HK-2 (cell line): ENCODE measurements at regions not wholly inside any gene's neighbourhood (a gene's known extent, or its start where the extent isn't known, plus 50 kb on each side); places are given as distances from the start of the nearest gene placed in this dataset.
"Not testable (repeated sequence)": the region's sequence is repeated elsewhere in the genome, so short reads cannot be mapped to it uniquely, and the experiment has no call there.

ENCODE experiments used
- DNase-seq: peaks from one replicate; pipeline ENCODE4 v3.0.0-alpha.2; 2018; ENCODE audit not compliant: unreplicated experiment

- DNase-seq, result no peak
Observed at GRCh38 chr10:123221418-123221817, 67.2 kb downstream of the BUB3 start.

- DNase-seq, result no peak
Observed at GRCh38 chr10:123222832-123223231, 68.6 kb downstream of the BUB3 start.

DNA sequence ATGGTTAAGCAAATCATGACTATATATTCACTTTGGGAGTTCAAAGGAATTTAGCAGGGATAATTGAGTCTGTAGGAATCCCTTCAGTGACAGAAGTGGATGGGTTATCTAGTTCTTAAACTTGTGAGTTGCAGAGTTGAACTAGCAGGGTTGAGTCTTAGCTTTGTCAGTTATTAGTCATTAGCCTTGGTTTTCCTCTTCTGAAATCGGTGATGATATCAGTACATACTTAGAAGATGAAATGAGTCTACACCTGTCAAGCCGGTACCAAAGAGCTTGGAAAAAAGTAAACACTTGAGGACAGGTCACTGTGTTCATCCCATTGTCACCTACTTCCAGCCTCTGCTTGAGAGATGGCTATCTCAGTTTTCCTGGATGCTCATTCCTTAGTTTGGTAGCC lies 73.5 kb downstream of the BUB3 start:
- no peak for DNase-seq

DNA sequence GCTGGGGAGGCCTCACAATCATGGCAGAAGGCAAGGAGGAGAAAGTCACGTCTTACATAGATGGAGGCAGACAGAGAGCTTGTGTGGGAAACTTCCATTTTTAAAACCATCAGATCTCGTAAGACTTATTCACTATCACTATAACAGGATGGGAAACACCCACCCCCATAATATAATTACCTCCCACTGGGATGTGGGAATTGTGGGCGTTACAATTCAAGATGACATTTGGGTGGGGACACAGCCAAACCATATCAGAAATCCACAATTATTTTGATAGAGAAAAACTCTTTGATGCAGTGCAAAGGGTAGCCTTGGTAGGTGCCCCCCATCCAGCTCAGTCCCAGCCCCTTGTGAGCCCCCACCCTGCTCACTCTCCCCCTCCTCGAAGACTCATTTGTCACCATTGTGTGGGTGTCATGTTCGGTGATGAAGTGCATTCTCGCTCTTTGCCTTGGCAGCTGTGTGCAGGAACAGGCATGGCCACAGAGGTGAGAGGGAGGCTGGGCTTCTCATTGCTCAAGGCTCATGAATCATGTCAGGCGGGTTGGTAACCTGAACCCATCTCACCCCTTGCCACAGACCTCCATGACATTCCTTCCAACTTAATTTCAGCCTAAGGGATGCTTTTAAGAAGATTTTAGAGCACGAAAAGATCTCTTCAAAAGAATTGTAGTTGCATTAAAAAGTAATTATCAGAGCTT lies 75.9 kb downstream of the BUB3 start:
- DNase-seq, result no peak

DNA sequence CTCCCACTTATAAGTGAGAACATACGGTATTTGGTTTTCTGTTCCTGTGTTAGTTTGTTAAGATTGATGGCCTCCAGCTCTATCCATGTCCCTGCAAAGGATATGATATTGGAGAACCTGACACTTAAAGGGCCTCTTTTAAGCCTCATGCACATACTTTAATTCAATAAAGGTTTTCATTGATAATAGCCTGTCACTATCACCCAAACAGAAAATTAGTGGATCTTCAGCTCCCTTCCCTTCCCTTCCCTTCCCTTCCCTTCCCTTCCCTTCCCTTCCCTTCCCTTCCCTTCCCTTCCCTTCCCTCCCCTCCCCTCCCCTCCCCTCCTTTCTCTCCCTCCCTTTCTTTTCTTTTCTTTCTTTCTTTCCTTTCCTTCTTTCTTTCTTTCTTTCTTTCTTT lies 78.7 kb downstream of the BUB3 start:
- not testable (repeated sequence) for DNase-seq

- not testable (repeated sequence) for DNase-seq
Observed at GRCh38 chr10:123235014-123235413, 80.8 kb downstream of the BUB3 start.

- no peak for DNase-seq
Observed at GRCh38 chr10:123236126-123236525, 81.9 kb downstream of the BUB3 start.

DNA sequence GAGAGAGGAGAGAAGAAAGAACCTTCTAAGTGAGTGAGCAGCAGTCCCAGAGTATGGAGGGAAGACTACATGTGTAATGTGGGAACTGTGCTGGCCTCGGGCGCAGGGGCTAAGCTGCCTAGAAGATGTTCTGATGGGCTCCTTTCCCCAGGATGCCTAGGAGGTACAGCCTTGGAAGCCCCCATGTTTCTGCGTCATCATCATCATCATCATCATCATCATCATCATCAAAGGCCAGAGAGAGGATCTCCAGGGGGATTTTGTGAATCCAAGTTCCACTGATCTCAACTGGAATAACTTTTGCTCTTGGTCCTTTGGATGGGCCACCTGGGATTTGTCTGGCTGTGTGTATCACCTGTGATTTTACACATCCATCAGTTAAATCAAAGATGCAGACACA lies 86.0 kb downstream of the BUB3 start:
- no peak for DNase-seq

- DNase-seq, result no peak
Observed at GRCh38 chr10:123240776-123241175, 86.6 kb downstream of the BUB3 start.

DNA sequence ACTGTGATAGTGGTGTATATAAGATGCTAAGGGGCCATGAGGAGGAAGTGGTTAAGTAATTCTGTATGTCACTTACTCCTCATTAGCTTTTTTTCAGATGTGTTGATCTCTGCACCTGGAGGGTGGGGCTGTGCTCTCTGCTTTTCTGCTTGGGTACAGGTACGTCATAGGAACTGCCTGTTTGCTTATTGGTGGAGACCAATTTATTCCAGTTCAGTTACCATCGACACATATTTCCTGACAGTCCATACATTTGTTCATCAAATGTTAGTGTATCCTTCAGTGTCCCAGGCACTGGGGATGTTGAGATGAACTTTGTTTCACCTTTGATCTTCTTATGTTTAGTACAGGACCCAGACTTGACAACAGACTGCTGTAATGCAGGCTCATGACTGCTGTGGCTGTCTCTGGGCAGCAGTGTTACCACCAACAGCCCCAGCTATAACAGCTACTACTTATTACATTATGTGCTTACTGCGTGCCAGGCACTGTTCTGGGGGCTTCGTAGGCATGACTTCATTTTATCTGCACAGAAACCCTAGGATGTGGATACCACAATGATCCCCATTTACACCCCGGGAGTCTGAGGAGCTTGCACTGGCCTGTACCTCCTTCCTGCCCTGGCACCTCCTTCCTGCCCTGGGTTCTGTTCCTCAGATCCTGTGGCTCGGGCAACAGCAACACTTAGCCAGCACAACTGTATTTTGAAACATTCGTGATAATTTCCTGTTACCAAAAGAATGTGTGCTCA lies 87.4 kb downstream of the BUB3 start:
- DNase-seq, result no peak

- DNase-seq, result no peak
Observed at GRCh38 chr10:123244747-123245146, 90.5 kb downstream of the BUB3 start.

DNA sequence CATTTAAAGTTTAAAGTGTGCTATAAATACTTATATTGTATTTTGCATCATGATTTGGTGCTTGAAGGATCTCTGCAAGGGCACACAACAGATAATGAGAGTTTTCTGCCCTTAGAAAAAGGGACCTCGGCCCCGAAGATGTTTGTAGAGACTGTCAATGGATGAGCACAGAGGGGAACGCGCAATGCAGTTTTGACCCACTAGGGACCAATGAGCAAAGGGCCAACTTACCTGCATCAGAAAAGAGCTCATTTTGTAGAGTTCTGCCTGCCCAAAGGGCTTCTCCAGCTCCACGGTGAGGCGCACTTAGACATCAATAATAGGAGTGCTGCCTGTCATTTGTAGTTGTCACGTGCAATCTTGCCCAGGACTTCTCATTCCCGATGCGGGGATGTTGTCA lies 91.1 kb downstream of the BUB3 start:
- DNase-seq, result no peak

- no peak for DNase-seq
Observed at GRCh38 chr10:123249894-123250293, 95.7 kb downstream of the BUB3 start.

GRCh38 chr10:123250640-123251039 lies 96.4 kb downstream of the BUB3 start:
- DNase-seq, result no peak

- no peak for DNase-seq
Observed at GRCh38 chr10:123252779-123253178, 98.6 kb downstream of the BUB3 start.

- not testable (repeated sequence) for DNase-seq
Observed at GRCh38 chr10:123254343-123254742, 100.1 kb downstream of the BUB3 start.

DNA sequence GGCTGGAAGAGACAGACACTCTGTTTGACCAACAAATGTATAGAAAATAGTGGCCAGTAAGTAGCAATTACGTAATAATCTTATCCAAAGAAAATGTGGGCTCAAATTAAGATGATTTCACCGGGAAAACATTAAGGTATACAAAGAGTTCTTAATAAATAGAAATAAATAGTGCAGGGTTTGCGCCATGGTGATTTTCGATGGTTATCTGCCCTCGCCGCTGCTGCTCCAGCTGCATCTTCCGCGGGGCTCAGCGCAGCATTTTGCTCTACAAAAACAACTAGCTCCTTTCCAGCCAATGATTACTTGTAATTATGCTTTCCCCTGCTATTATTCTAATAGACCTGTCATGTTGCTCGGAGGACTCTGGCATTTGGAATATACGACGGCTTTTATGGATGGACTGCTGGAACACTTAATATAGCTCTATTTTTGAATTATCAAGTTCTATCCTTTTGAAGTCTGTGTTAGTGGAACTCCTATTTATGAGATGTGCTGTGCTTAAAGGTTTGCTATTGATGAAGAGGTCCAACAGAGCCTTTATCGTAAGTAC lies 103.8 kb downstream of the BUB3 start:
- DNase-seq, result no peak

DNA sequence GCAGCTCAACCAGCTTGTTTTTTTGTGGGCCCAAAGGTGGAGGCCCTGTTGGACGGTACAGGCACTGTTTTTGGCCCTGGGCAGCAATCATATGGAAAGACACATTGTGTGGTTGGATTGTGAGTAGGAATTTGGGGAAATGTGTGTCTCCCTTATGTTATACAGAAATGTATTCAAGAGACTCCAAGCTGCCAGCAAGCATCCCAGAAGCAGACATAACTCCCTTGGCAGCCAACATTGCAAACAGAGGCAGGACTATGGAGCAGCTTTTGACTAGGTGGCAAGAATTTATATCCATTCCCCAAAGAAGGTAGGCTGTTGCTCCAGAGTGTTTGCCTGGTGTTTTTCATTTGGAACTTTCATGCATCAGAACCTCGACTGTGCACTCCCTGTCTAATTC lies 104.9 kb downstream of the BUB3 start:
- no peak for DNase-seq

DNA sequence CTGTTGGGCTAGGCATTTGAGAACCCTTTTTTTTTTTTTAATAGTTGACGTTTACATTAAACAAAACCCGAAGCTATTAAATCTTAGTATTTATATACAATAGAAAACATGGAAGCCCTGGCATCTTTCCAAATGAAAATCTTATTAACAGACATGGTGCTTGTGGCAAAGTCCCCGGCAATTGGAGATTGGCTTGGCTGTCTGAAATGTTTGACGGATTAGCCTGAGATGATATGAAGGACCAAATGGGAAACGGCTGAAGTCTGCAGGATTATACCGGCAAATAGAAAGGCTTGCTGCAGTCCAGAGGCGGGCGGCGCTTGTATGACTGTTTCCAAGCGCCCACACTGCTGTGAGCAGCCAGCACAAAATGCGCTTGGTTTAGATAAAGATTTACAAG lies 105.6 kb downstream of the BUB3 start:
- DNase-seq, result no peak

DNA sequence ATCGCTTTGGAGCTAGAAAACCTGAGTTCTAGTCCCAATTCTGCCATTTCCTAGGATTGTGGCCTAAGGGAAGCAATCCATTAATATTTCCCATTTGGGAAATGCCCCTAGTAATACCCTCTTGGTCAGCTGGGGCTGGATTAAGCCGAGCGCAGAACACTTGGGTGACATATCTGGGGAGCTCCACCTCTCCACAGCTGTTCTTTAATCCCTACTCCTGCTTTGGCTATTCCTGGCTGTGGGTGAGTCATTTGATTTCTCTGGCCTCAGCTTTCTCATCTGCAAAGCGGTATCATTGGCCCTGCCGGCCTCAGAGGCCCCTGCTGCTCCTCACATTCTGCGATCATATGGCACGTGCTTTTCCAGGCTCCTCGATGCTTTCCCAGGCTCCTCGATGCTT lies 108.3 kb downstream of the BUB3 start:
- no peak for DNase-seq

- no peak for DNase-seq
Observed at GRCh38 chr10:123266971-123267370, 112.8 kb downstream of the BUB3 start.

DNA sequence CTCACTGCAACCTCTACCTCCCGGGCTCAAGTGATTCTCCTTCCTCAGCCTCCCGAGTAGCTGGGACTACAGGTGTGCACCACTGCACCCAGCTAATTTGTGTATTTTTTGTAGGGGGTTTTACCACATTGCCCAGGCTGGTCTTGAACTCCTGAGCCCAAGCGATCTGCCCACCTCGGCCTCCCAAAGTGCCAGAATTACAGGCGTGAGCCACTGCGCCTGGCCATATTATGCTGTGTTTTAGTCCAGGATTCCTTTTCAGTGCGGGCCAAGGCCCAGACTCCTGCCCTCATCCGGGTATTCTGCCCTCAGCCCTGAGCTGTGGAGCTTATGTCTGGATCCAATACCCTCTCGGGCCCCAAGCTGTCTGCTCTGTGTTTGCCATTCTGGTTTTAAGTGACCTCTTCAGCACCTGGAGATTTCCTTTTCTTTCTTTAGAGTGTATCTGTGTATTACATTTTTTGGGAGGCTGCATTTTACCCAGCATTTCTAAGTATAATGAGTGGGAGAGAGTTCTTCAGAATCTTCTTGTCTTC lies 114.9 kb downstream of the BUB3 start:
- no peak for DNase-seq

DNA sequence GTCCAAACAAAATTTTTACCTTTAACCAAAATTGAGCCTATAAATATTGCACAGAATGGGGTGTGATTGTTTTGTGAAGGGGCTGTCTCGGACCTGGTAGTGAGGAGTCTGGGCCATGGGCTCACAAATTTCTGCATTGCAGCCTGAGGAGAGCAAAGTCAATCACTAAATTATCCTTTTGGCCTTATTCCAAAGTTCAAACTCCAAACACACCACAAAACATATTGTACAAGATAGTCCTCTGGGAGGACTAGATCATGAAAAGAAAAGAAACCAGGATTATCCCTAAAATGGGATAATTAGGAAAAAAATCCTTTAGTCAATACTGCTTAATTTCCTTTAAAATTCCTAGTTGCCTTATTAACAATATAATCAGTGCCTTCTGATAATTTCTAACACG lies 115.5 kb downstream of the BUB3 start:
- no peak for DNase-seq
